ENCODE measurements at regions not wholly inside any gene's neighbourhood (a gene's known extent, or its start where the extent isn't known, plus 50 kb on each side); places are given as distances from the start of the nearest gene placed in this dataset.

DNA sequence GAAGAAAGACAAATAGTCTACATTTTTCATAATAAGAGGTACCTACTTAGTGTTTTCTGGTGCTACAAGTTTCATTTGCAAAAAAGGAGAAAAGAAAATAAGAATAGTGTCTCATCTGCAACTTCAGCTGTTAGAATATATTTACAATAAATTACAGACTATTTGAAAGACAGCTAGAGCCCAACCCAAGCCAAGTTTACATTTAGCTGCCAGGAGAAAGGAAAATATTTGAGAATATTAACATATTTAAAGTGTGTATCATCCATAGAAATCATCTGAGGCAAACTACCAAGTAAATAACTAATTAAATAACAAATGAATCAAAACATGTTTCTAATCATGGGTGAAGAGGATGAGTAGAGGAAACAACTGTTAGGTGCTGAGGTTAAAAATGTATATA, 209.2 kb upstream of the ZSWIM2 start:
- TF ChIP-seq PRMT5 (CRISPR knock-in tag; IDR thresholded peaks at IDR 0.05) (no peak), ZNF274 (IDR thresholded peaks at IDR 0.05; ENCODE audit: borderline replicate concordance, low read depth, low read length) (no peak), JUN (IDR thresholded peaks at IDR 0.05; ENCODE audit: borderline replicate concordance, low read depth, low read length) (no peak), JUN (CRISPR knock-in tag; IDR thresholded peaks at IDR 0.05; ENCODE audit: borderline replicate concordance) (no peak), ZNF124 (CRISPR knock-in tag; IDR thresholded peaks at IDR 0.05) (no peak), ZNF224 (CRISPR knock-in tag; IDR thresholded peaks at IDR 0.05) (no peak), RFX5 (IDR thresholded peaks at IDR 0.05; ENCODE audit: low read depth, low read length) (no peak), MEIS2 (IDR thresholded peaks at IDR 0.05; ENCODE audit: partially characterized antibody) (no peak)
- in situ Hi-C loops (cut with MboI) (no loop called here), intact Hi-C loops (cut with micrococcal nuclease) (no loop called here)
- Histone ChIP-seq H3K4me2 (ENCODE audit: insufficient read depth, low read length) (no peak overlapping the region), H3K4me3 (no peak overlapping the region), H3K27ac (ENCODE audit: extremely low read depth, low read depth, low read length) (no peak overlapping the region), H3K9me1 (ENCODE audit: control insufficient read depth, insufficient read depth, low read length) (no peaks in the 10 kb centered on the region), H3K36me3 (ENCODE audit: control insufficient read depth, insufficient read depth, low read length) (no peaks in the 10 kb centered on the region), H4K20me1 (replicated peaks; ENCODE audit: control insufficient read depth, insufficient read depth, low read length) (no peaks in the 10 kb centered on the region), H3K4me1 (replicated peaks in 1 of 2; ENCODE audit: control insufficient read depth in 2 of 2, insufficient read depth in 2 of 2, low read length in 2 of 2) (no peaks in the 10 kb centered on the region), H3K27me3 (ENCODE audit: control insufficient read depth in 2 of 2, insufficient read depth in 2 of 2, low read length in 2 of 2) (no peaks in the 10 kb centered on the region), H3K79me2 (ENCODE audit: control insufficient read depth, insufficient read depth, low read length) (no peaks in the 10 kb centered on the region), H3K9me3 (replicated peaks; ENCODE audit: control insufficient read depth, insufficient read depth, low read depth, low read length) (no peaks in the 10 kb centered on the region), H2AFZ (ENCODE audit: low read depth, low read length) (no peak overlapping the region), H3K9ac (ENCODE audit: insufficient read depth in 1 of 2, low read depth in 2 of 2, low read length in 2 of 2) (no peak overlapping the region)
- no peak for DNase-seq (ENCODE audit: extremely low read depth in 1 of 4, low spot score in 3 of 4)
- FAIRE-seq = no peak
- CTCF ChIA-PET (ENCODE audit: low intra/inter-chr PET ratio) = no interaction called here
- ATAC-seq = no peak
- POLR2A ChIA-PET = no interaction called here
- BruUV-seq (replicated peaks) = no TSS peak

DNA sequence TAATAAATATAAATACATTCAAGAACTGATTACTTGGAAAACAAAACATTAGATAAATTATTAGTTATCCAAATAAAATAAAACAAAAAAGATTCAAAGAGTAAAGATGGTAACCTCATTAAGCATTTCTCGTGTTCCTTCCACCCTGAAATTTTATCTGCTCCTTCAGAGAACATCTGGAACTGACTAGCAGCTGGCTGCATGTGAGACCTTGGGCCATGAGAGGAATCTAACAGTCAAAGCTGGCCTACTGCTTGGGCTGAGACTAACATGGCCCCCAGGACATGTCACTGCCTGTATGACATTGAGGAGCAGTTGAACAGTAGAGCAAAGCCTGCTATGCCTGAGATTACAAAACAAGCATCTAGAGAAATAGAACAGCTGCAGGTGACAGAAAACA, 208.5 kb upstream of the ZSWIM2 start:
- Histone ChIP-seq H4K20me1 (replicated peaks; ENCODE audit: control insufficient read depth, insufficient read depth, low read length) (no peaks in the 10 kb centered on the region), H3K4me2 (ENCODE audit: insufficient read depth, low read length) (no peak overlapping the region), H3K4me3 (no peak overlapping the region), H3K27me3 (ENCODE audit: control insufficient read depth in 2 of 2, insufficient read depth in 2 of 2, low read length in 2 of 2) (no peaks in the 10 kb centered on the region), H3K4me1 (replicated peaks in 1 of 2; ENCODE audit: control insufficient read depth in 2 of 2, insufficient read depth in 2 of 2, low read length in 2 of 2) (no peaks in the 10 kb centered on the region), H2AFZ (ENCODE audit: low read depth, low read length) (no peak overlapping the region), H3K27ac (ENCODE audit: extremely low read depth, low read depth, low read length) (no peak overlapping the region), H3K79me2 (ENCODE audit: control insufficient read depth, insufficient read depth, low read length) (no peaks in the 10 kb centered on the region), H3K9ac (ENCODE audit: insufficient read depth in 1 of 2, low read depth in 2 of 2, low read length in 2 of 2) (no peak overlapping the region), H3K9me3 (replicated peaks; ENCODE audit: control insufficient read depth, insufficient read depth, low read depth, low read length) (no peaks in the 10 kb centered on the region), H3K9me1 (ENCODE audit: control insufficient read depth, insufficient read depth, low read length) (no peaks in the 10 kb centered on the region), H3K36me3 (ENCODE audit: control insufficient read depth, insufficient read depth, low read length) (no peaks in the 10 kb centered on the region)
- BruUV-seq (replicated peaks) = no TSS peak
- FAIRE-seq (peak; percentile 23), DNase-seq (ENCODE audit: extremely low read depth in 1 of 4, low spot score in 3 of 4) (peak in 1 of 4 experiments; percentile 17), ATAC-seq (peak; percentile 49; the same call in 2 of the 3 replicates)
- intact Hi-C loops (cut with micrococcal nuclease) (no loop called here), in situ Hi-C loops (cut with MboI) (no loop called here)
- TF ChIP-seq SNIP1 (IDR thresholded peaks at IDR 0.05; ENCODE audit: low read depth) (no peak), YY1 (IDR thresholded peaks at IDR 0.05; ENCODE audit: borderline replicate concordance in 1 of 3, control insufficient read depth in 1 of 3, extremely low read depth in 1 of 3, insufficient read depth in 3 of 3, insufficient read length in 1 of 3, insufficient replicate concordance in 2 of 3, low read depth in 1 of 3, low read length in 2 of 3) (peak in 1 of 3 experiments; percentile 45), CBFA2T3 (IDR thresholded peaks at IDR 0.05) (peak; percentile 53)
- ChIA-PET CTCF (ENCODE audit: low intra/inter-chr PET ratio) (no interaction called here), POLR2A (interaction anchor here (1.0 kb wide), 1 partner anchor 15 kb away, joined by 4 read pairs; no protein-coding TSS in a partner anchor)
- WGBS (ENCODE audit: insufficient coverage, low coverage, missing lambda C conversion rate) = 29% methylated on average over 1 of the region's 1 CpG

Measured in K562 (cell line).